ENCODE measurements at regions not wholly inside any gene's neighbourhood (a gene's known extent, or its start where the extent isn't known, plus 50 kb on each side); places are given as distances from the start of the nearest gene placed in this dataset.

DNA sequence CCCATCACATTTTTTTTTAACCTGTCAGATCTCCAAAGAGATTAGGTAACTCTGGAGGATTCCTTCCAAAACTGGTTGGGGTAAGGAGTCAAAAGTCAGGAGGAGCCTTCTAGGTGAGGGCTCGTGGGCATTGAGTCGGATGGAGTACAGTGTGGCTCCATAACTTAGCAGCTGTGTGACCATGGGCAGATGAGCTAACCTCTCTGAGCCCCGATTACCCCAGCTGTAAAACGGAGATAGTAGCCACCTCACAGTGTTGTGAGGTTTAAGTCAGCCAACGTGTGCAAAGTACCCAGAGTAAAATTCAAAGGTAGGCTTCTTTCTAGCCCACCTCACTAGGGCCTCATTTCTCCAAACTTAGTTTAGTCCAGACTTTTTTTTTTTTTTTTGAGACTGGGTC lies 151.5 kb downstream of the CD24 start:
- Histone ChIP-seq H3K27me3 (ENCODE audit: control insufficient read depth in 4 of 4, insufficient read depth in 4 of 4, low read length in 3 of 4) (no peaks in the 10 kb centered on the region), H3K27ac (ENCODE audit: low read depth in 1 of 2, low read length in 2 of 2) (no peak overlapping the region), H3K4me1 (ENCODE audit: control insufficient read depth in 4 of 4, insufficient read depth in 4 of 4, low read length in 3 of 4) (no peaks in the 10 kb centered on the region), H3K9me3 (ENCODE audit: control insufficient read depth in 4 of 4, low read length in 3 of 4) (peaks cover 0 to 2% (median 0%) of the 10 kb centered on the region in 4 donors), H3K9ac (ENCODE audit: low read depth in 1 of 2, low read length in 2 of 2) (no peak overlapping the region), H3K36me3 (ENCODE audit: control insufficient read depth in 4 of 4, insufficient read depth in 3 of 4, low read depth in 1 of 4, low read length in 3 of 4) (no peaks in the 10 kb centered on the region), H3K4me3 (ENCODE audit: low read depth in 1 of 3, low read length in 3 of 3) (no peak overlapping the region)
- no peak for TF ChIP-seq HNF4G (IDR thresholded peaks at IDR 0.05)
- TF ChIP-seq, protein P1, sequence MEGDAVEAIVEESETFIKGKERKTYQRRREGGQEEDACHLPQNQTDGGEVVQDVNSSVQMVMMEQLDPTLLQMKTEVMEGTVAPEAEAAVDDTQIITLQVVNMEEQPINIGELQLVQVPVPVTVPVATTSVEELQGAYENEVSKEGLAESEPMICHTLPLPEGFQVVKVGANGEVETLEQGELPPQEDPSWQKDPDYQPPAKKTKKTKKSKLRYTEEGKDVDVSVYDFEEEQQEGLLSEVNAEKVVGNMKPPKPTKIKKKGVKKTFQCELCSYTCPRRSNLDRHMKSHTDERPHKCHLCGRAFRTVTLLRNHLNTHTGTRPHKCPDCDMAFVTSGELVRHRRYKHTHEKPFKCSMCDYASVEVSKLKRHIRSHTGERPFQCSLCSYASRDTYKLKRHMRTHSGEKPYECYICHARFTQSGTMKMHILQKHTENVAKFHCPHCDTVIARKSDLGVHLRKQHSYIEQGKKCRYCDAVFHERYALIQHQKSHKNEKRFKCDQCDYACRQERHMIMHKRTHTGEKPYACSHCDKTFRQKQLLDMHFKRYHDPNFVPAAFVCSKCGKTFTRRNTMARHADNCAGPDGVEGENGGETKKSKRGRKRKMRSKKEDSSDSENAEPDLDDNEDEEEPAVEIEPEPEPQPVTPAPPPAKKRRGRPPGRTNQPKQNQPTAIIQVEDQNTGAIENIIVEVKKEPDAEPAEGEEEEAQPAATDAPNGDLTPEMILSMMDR (IDR thresholded peaks at IDR 0.05; ENCODE audit: low read depth, low read length, missing input control): no peak
- WGBS: 92% methylated on average over 5 of the region's 5 CpGs
- DNase-seq (ENCODE audit: low spot score): no peak

DNA sequence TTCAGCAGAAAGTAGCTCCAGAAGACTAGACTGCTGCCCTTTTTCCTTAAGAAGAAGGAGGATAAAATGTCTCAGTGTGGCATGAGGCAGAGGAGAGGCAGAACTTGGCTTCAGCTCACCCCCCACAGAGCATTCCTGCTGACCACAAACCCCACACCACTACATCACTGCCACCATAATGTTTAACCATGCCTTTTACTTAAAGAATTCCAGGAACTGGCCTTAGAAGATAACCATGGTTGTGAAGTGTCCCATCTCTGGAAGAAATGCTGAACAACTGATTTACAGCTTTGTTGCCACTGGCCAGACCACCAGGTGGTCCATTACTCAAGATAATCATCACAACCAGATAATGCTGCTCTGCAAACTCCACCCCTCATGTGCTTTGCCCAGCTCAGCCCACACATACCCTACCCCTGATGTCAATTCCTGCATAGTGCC lies 154.1 kb downstream of the CD24 start:
- TF ChIP-seq HNF4G (IDR thresholded peaks at IDR 0.05) (no peak), GABPA (IDR thresholded peaks at IDR 0.05 in 1 of 2, conservative IDR thresholded peaks at IDR 0.05 in 1 of 2) (no peak), HNF4A (conservative IDR thresholded peaks at IDR 0.05) (no peak), JUND (IDR thresholded peaks at IDR 0.05) (no peak), RAD21 (IDR thresholded peaks at IDR 0.05) (no peak), FOXA2 (IDR thresholded peaks at IDR 0.05) (no peak), RXRA (IDR thresholded peaks at IDR 0.05) (no peak), YY1 (IDR thresholded peaks at IDR 0.05) (no peak)
- TF ChIP-seq, protein P2, sequence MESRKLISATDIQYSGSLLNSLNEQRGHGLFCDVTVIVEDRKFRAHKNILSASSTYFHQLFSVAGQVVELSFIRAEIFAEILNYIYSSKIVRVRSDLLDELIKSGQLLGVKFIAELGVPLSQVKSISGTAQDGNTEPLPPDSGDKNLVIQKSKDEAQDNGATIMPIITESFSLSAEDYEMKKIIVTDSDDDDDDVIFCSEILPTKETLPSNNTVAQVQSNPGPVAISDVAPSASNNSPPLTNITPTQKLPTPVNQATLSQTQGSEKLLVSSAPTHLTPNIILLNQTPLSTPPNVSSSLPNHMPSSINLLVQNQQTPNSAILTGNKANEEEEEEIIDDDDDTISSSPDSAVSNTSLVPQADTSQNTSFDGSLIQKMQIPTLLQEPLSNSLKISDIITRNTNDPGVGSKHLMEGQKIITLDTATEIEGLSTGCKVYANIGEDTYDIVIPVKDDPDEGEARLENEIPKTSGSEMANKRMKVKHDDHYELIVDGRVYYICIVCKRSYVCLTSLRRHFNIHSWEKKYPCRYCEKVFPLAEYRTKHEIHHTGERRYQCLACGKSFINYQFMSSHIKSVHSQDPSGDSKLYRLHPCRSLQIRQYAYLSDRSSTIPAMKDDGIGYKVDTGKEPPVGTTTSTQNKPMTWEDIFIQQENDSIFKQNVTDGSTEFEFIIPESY (IDR thresholded peaks at IDR 0.05): no peak
- Histone ChIP-seq H3K9me3 (ENCODE audit: control insufficient read depth in 4 of 4, low read length in 3 of 4) (no peaks in the 10 kb centered on the region), H3K4me1 (ENCODE audit: control insufficient read depth in 4 of 4, insufficient read depth in 4 of 4, low read length in 3 of 4) (no peaks in the 10 kb centered on the region), H3K9ac (ENCODE audit: low read depth in 1 of 2, low read length in 2 of 2) (no peak overlapping the region), H3K36me3 (ENCODE audit: control insufficient read depth in 4 of 4, insufficient read depth in 3 of 4, low read depth in 1 of 4, low read length in 3 of 4) (no peaks in the 10 kb centered on the region), H3K27ac (ENCODE audit: low read depth in 1 of 2, low read length in 2 of 2) (no peak overlapping the region), H3K4me3 (ENCODE audit: low read depth in 1 of 3, low read length in 3 of 3) (no peak overlapping the region), H3K27me3 (ENCODE audit: control insufficient read depth in 4 of 4, insufficient read depth in 4 of 4, low read length in 3 of 4) (no peaks in the 10 kb centered on the region)
- no peak for DNase-seq (ENCODE audit: low spot score)

DNA sequence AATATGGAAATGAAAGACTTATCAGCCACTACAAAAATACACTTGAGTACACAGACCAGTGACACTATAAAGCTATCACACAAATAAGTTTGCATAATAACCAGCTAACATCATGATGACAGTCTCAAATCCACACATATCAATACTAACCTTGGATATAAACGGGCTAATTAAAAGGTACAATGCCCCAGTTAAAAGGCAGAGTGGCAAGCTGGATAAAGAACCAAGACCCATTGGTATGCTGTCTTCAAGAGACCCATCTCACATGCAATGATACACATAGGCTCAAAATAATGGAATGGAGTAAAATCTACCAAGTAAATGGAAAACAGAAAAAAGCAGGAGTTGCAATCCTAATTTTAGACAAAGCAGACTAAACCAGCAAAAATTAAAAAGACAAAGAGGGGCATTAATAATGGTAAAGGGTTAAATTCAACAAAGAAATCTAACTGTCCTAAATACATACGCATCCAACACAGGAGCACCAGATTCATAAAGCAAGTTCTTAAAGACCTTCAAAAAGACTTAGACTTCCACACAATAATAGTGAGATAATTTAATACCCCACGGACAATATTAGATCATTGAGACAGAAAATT lies 163.3 kb downstream of the CD24 start:
- H3K4me1 ChIP-seq (ENCODE audit: control insufficient read depth in 4 of 4, insufficient read depth in 4 of 4, low read length in 3 of 4): no peaks in the 10 kb centered on the region
- H3K36me3 ChIP-seq (ENCODE audit: control insufficient read depth in 4 of 4, insufficient read depth in 3 of 4, low read depth in 1 of 4, low read length in 3 of 4): no peaks in the 10 kb centered on the region
- no peak overlapping the region for H3K9ac ChIP-seq (ENCODE audit: low read depth in 1 of 2, low read length in 2 of 2)
- H3K27me3 ChIP-seq (ENCODE audit: control insufficient read depth in 4 of 4, insufficient read depth in 4 of 4, low read length in 3 of 4): no peaks in the 10 kb centered on the region
- 81% methylated on average over 3 of the region's 3 CpGs for WGBS
- no peak for TF ChIP-seq HNF4G (IDR thresholded peaks at IDR 0.05)
- TF ChIP-seq, protein P1 (IDR thresholded peaks at IDR 0.05; ENCODE audit: low read depth, low read length, missing input control): no peak
- TF ChIP-seq, protein P3, sequence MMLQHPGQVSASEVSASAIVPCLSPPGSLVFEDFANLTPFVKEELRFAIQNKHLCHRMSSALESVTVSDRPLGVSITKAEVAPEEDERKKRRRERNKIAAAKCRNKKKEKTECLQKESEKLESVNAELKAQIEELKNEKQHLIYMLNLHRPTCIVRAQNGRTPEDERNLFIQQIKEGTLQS (IDR thresholded peaks at IDR 0.05): no peak
- H3K27ac ChIP-seq (ENCODE audit: low read depth in 1 of 2, low read length in 2 of 2): no peak overlapping the region
- DNase-seq (ENCODE audit: low spot score): no peak
- no peak overlapping the region for H3K4me3 ChIP-seq (ENCODE audit: low read depth in 1 of 3, low read length in 3 of 3)
- peaks cover 7 to 21% (median 8%) of the 10 kb centered on the region in 4 donors for H3K9me3 ChIP-seq (ENCODE audit: control insufficient read depth in 4 of 4, low read length in 3 of 4)
